OCI-LY1 (cell line): ENCODE measurements at regions not wholly inside any gene's neighbourhood (a gene's known extent, or its start where the extent isn't known, plus 50 kb on each side); places are given as distances from the start of the nearest gene placed in this dataset.

Experiments used
- EZH2 ChIP-seq: fragments of 200-600 bp; sonication (generic), shearing (Covaris generic); IDR thresholded peaks from 2 replicates; pipeline ENCODE4 v1.8.0; 2017; ENCODE audit warnings: borderline replicate concordance, mixed run types, mild to moderate bottlenecking, antibody characterized with exemption, low read length, moderate library complexity, mixed read lengths
- TF ChIP-seq, protein P1 (sequence below): fragments of 200-600 bp; sonication (generic), shearing (Covaris generic); IDR thresholded peaks from 2 replicates; pipeline ENCODE4 v1.5.1; 2017; ENCODE audit warnings: mild to moderate bottlenecking, antibody characterized with exemption, low read length, moderate library complexity, mixed read lengths

DNA sequence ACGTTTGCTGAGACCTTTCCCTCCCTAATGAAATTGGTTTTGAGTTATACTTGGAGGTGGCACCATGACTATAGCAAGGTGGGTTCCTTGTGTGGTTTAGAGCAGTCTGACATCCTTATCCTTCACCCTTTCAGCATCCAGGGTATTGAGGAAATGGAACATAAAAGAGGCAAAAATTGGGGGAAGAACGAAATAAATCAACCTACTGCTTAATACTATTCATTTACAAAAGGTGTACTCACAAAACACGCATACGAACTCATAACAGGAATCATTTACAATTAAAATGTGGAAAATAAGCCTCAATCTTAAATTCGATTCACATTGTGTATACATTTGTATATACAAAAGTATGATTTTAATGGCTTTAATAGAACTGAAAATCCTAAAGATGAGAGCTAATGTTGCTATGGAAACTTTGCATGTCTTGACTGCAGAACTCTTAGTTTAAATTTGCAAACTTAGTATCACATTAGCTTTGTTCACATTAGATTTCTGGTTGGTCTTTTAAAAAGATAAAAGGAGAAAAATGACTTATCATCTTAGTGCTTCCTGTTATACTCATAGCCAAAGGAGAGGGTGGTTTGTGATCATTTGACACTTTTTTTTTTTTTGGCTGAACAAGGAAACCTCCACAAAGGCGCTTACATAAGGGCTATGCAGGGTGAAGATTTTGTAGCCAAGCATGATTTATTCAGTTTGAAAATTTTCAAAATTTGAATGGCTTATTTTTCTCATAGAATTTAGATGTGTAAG is 76.1 kb upstream of the ATXN1 start:
- TF ChIP-seq EZH2 = no peak
- TF ChIP-seq, protein P1, sequence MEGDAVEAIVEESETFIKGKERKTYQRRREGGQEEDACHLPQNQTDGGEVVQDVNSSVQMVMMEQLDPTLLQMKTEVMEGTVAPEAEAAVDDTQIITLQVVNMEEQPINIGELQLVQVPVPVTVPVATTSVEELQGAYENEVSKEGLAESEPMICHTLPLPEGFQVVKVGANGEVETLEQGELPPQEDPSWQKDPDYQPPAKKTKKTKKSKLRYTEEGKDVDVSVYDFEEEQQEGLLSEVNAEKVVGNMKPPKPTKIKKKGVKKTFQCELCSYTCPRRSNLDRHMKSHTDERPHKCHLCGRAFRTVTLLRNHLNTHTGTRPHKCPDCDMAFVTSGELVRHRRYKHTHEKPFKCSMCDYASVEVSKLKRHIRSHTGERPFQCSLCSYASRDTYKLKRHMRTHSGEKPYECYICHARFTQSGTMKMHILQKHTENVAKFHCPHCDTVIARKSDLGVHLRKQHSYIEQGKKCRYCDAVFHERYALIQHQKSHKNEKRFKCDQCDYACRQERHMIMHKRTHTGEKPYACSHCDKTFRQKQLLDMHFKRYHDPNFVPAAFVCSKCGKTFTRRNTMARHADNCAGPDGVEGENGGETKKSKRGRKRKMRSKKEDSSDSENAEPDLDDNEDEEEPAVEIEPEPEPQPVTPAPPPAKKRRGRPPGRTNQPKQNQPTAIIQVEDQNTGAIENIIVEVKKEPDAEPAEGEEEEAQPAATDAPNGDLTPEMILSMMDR = no peak
